ENCODE measurements at regions not wholly inside any gene's neighbourhood (a gene's known extent, or its start where the extent isn't known, plus 50 kb on each side); places are given as distances from the start of the nearest gene placed in this dataset.

DNA sequence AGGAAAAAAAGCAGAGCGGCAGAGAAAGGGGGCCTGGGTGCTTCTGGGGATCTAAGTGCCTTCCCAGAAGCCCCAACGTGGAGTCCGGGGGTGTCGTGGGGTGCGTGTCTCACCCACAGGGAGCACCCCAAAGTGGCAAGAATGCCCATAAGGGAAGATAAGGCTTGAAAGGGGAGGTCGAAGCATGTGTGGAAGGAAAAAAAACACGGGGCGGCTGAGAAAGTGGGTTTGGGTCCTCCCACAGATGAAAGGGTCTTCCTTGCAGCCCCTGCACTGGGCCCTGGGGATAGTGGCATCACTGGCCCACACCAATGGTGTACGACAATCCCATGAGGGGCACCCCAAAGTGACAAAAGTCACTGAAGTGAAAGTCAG lies 275.5 kb downstream of the ALG10 start:
- Mint-ChIP-seq H3K4me3 (ENCODE audit: unreplicated experiment) (no peak overlapping the region), H3K27me3 (ENCODE audit: low read depth) (no peaks in the 10 kb centered on the region), H3K36me3 (ENCODE audit: low read depth) (peaks cover 2% of the 10 kb centered on the region), H3K27ac (ENCODE audit: unreplicated experiment) (no peak overlapping the region), H3K9me3 (ENCODE audit: low read depth) (peaks cover 55% of the 10 kb centered on the region), H3K4me1 (ENCODE audit: low read depth) (no peaks in the 10 kb centered on the region)
- peak; percentile 47 for DNase-seq (ENCODE audit: low spot score)
- TF ChIP-seq, protein P1, sequence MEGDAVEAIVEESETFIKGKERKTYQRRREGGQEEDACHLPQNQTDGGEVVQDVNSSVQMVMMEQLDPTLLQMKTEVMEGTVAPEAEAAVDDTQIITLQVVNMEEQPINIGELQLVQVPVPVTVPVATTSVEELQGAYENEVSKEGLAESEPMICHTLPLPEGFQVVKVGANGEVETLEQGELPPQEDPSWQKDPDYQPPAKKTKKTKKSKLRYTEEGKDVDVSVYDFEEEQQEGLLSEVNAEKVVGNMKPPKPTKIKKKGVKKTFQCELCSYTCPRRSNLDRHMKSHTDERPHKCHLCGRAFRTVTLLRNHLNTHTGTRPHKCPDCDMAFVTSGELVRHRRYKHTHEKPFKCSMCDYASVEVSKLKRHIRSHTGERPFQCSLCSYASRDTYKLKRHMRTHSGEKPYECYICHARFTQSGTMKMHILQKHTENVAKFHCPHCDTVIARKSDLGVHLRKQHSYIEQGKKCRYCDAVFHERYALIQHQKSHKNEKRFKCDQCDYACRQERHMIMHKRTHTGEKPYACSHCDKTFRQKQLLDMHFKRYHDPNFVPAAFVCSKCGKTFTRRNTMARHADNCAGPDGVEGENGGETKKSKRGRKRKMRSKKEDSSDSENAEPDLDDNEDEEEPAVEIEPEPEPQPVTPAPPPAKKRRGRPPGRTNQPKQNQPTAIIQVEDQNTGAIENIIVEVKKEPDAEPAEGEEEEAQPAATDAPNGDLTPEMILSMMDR (IDR thresholded peaks at IDR 0.05): no peak

DNA sequence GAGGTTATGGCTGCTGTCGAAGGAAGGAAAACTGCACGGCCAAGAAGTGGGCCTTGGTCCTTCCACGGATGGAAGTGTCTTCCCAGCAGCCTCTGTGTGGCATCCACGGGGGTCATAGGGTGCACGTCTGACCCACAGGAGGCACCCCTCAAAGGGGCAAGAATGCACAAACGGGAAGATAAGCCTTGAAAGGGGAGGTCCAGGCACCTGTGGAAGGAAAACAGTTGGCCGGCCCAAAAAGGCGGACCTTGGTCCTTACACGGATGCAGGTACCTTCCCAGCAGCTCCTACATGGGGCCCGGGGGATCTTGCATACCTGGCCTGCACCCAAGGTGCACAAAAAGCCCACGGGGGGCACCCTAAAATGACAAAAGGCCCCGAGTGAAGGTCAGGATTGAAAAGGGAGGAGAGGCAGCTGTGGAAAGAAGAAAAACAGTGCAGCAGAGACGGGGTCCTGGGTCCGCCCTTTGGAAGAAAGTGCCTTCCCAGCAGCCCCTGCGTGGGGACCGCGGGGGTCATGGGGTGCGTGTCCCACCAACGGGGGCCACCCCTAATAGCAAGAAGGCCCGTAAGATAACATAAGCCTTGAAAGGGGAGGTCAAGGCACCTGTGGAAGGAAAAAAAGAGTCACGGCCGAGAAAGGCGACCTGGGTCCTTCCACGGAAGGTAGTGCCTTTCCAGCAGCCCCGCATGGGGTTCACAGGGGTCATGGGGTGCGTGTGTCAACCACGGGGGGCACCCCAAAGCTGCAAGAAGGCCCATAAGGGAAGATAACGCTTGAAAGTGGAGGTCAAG lies 276.1 kb downstream of the ALG10 start:
- Mint-ChIP-seq H3K36me3 (ENCODE audit: low read depth) (peaks cover 2% of the 10 kb centered on the region), H3K27ac (ENCODE audit: unreplicated experiment) (no peak overlapping the region)

GRCh38 chr12:34298971-34299801 lies 276.9 kb downstream of the ALG10 start:
- TF ChIP-seq, protein P1 (IDR thresholded peaks at IDR 0.05): no peak
- no peak for DNase-seq (ENCODE audit: low spot score)
- Mint-ChIP-seq H3K4me1 (ENCODE audit: low read depth) (no peaks in the 10 kb centered on the region), H3K27me3 (ENCODE audit: low read depth) (no peaks in the 10 kb centered on the region), H3K36me3 (ENCODE audit: low read depth) (peaks cover 2% of the 10 kb centered on the region), H3K27ac (ENCODE audit: unreplicated experiment) (no peak overlapping the region), H3K9me3 (ENCODE audit: low read depth) (peaks cover 59% of the 10 kb centered on the region), H3K4me3 (ENCODE audit: unreplicated experiment) (no peak overlapping the region)

More for the DNA sequence above, 276.1 kb downstream of the ALG10 start:
- Mint-ChIP-seq H3K4me1 (ENCODE audit: low read depth) (no peaks in the 10 kb centered on the region), H3K27me3 (ENCODE audit: low read depth) (no peaks in the 10 kb centered on the region), H3K9me3 (ENCODE audit: low read depth) (peaks cover 53% of the 10 kb centered on the region), H3K4me3 (ENCODE audit: unreplicated experiment) (no peak overlapping the region)
- TF ChIP-seq, protein P1 (IDR thresholded peaks at IDR 0.05): no peak
- peak; percentile 77 for DNase-seq (ENCODE audit: low spot score)

- peak; percentile 47 for DNase-seq (ENCODE audit: low spot score)
- H3K36me3 Mint-ChIP-seq (ENCODE audit: low read depth): peaks cover 2% of the 10 kb centered on the region
- no peaks in the 10 kb centered on the region for H3K27me3 Mint-ChIP-seq (ENCODE audit: low read depth)
- TF ChIP-seq, protein P1 (IDR thresholded peaks at IDR 0.05): no peak
- peaks cover 58% of the 10 kb centered on the region for H3K9me3 Mint-ChIP-seq (ENCODE audit: low read depth)
- H3K4me1 Mint-ChIP-seq (ENCODE audit: low read depth): no peaks in the 10 kb centered on the region
- H3K27ac Mint-ChIP-seq (ENCODE audit: unreplicated experiment): no peak overlapping the region
- no peak overlapping the region for H3K4me3 Mint-ChIP-seq (ENCODE audit: unreplicated experiment)
Observed at GRCh38 chr12:34299802-34300193, 277.5 kb downstream of the ALG10 start.

All from chondrocyte (in vitro differentiated cells).